ENCODE measurements at regions not wholly inside any gene's neighbourhood (a gene's known extent, or its start where the extent isn't known, plus 50 kb on each side); places are given as distances from the start of the nearest gene placed in this dataset.

GRCh38 chr5:164300295-164300694 is 794.9 kb downstream of the MAT2B start:
- Histone ChIP-seq H3K9me3 (no peaks in the 10 kb centered on the region), H3K4me1 (no peaks in the 10 kb centered on the region), H3K4me3 (no peak overlapping the region), H3K27me3 (no peaks in the 10 kb centered on the region), H3K36me3 (no peaks in the 10 kb centered on the region), H3K27ac (no peak overlapping the region)
- TF ChIP-seq POLR2A (IDR thresholded peaks at IDR 0.05) (no peak), CTCF (IDR thresholded peaks at IDR 0.05 in 4 of 5, conservative IDR thresholded peaks at IDR 0.05 in 1 of 5) (no peak)
- intact Hi-C loops (cut with DNase I; ENCODE audit: low total_unique reads): no loop called here
- DNase-seq: no peak
- ATAC-seq: no peak
- in situ Hi-C loops (cut with MboI; ENCODE audit: low sequenced_read_pairs in 4 of 4): no loop called here

GRCh38 chr5:164301136-164301535 is 795.7 kb downstream of the MAT2B start:
- no peaks in the 10 kb centered on the region for H3K36me3 ChIP-seq
- in situ Hi-C loops (cut with MboI; ENCODE audit: low sequenced_read_pairs in 4 of 4): no loop called here
- no peak for DNase-seq
- no peaks in the 10 kb centered on the region for H3K9me3 ChIP-seq
- H3K4me3 ChIP-seq: no peak overlapping the region
- no peaks in the 10 kb centered on the region for H3K4me1 ChIP-seq
- no peaks in the 10 kb centered on the region for H3K27me3 ChIP-seq
- intact Hi-C loops (cut with DNase I; ENCODE audit: low total_unique reads): no loop called here
- no peak for TF ChIP-seq CTCF (IDR thresholded peaks at IDR 0.05 in 4 of 5, conservative IDR thresholded peaks at IDR 0.05 in 1 of 5)
- no peak for TF ChIP-seq POLR2A (IDR thresholded peaks at IDR 0.05)
- no peak overlapping the region for H3K27ac ChIP-seq
- ATAC-seq: no peak

GRCh38 chr5:164301708-164302107 is 796.3 kb downstream of the MAT2B start:
- DNase-seq (no peak), ATAC-seq (no peak)
- H3K36me3 ChIP-seq: no peaks in the 10 kb centered on the region
- in situ Hi-C loops (cut with MboI; ENCODE audit: low sequenced_read_pairs in 4 of 4): no loop called here
- no peaks in the 10 kb centered on the region for H3K27me3 ChIP-seq
- H3K27ac ChIP-seq: no peak overlapping the region
- H3K4me1 ChIP-seq: no peaks in the 10 kb centered on the region
- TF ChIP-seq CTCF (IDR thresholded peaks at IDR 0.05 in 4 of 5, conservative IDR thresholded peaks at IDR 0.05 in 1 of 5): no peak
- TF ChIP-seq POLR2A (IDR thresholded peaks at IDR 0.05): no peak
- no peak overlapping the region for H3K4me3 ChIP-seq
- intact Hi-C loops (cut with DNase I; ENCODE audit: low total_unique reads): no loop called here
- no peaks in the 10 kb centered on the region for H3K9me3 ChIP-seq

GRCh38 chr5:164302533-164303235 is 797.3 kb downstream of the MAT2B start:
- in situ Hi-C loops (cut with MboI; ENCODE audit: low sequenced_read_pairs in 4 of 4) (no loop called here), intact Hi-C loops (cut with DNase I; ENCODE audit: low total_unique reads) (no loop called here)
- DNase-seq (no peak), ATAC-seq (no peak)
- Histone ChIP-seq H3K9me3 (no peaks in the 10 kb centered on the region), H3K4me3 (no peak overlapping the region), H3K27ac (no peak overlapping the region), H3K4me1 (no peaks in the 10 kb centered on the region), H3K36me3 (no peaks in the 10 kb centered on the region), H3K27me3 (no peaks in the 10 kb centered on the region)
- TF ChIP-seq CTCF (IDR thresholded peaks at IDR 0.05 in 4 of 5, conservative IDR thresholded peaks at IDR 0.05 in 1 of 5) (no peak), POLR2A (IDR thresholded peaks at IDR 0.05) (no peak)

Data from gastrocnemius medialis (tissue), 4 donors.